Astrocyte of the cerebellum (primary cell): ENCODE measurements at regions not wholly inside any gene's neighbourhood (a gene's known extent, or its start where the extent isn't known, plus 50 kb on each side); places are given as distances from the start of the nearest gene placed in this dataset.

Experiments
- DNase-seq: peaks from one replicate; pipeline ENCODE4 v3.0.0-alpha.2; 2011; ENCODE audit warnings: low read depth
- H3K4me3 ChIP-seq: 2 replicates; pipeline ENCODE4 v1.5.1; 2011; ENCODE audit warnings: mild to moderate bottlenecking, low read depth, low read length, moderate library complexity
- in situ Hi-C: cut with HindIII; loops from 2 replicates; pipeline ENCODE4 v1.10.0; 2017; ENCODE audit warnings: low sequenced_read_pairs
- TF ChIP-seq, protein P1 (sequence below): IDR thresholded peaks from 2 replicates; pipeline ENCODE4 v1.5.1; 2012; ENCODE audit warnings: low read length, low read depth, moderate library complexity, mild to moderate bottlenecking; ENCODE audit errors: missing control alignments

DNA sequence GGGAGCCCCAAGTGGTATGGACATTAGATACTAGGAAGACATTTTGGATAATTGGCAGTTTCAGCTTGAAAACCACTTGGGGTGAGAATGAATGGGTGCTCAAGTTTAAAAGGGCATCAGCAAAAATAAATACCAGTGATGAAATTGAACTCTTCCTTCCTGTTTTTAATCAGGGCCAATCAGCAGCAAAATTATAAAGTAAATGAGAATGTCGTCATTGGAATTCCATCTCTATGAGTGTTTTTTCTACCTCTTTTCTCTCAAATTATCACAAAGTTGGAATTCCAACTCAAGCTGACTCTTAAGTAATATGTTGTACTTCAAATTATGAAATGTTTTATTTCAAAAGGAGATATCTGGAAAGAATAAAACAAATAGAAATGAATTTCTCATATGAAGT is 730.6 kb downstream of the METTL15 start:
- H3K4me3 ChIP-seq = no peak overlapping the region
- TF ChIP-seq, protein P1, sequence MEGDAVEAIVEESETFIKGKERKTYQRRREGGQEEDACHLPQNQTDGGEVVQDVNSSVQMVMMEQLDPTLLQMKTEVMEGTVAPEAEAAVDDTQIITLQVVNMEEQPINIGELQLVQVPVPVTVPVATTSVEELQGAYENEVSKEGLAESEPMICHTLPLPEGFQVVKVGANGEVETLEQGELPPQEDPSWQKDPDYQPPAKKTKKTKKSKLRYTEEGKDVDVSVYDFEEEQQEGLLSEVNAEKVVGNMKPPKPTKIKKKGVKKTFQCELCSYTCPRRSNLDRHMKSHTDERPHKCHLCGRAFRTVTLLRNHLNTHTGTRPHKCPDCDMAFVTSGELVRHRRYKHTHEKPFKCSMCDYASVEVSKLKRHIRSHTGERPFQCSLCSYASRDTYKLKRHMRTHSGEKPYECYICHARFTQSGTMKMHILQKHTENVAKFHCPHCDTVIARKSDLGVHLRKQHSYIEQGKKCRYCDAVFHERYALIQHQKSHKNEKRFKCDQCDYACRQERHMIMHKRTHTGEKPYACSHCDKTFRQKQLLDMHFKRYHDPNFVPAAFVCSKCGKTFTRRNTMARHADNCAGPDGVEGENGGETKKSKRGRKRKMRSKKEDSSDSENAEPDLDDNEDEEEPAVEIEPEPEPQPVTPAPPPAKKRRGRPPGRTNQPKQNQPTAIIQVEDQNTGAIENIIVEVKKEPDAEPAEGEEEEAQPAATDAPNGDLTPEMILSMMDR = no peak
- in situ Hi-C loops = no loop called here
- no peak for DNase-seq

- no peak overlapping the region for H3K4me3 ChIP-seq
- DNase-seq = no peak
- TF ChIP-seq, protein P1 = no peak
- in situ Hi-C loops = no loop called here
Measured at GRCh38 chr11:28837599-28837998, 729.4 kb downstream of the METTL15 start.

GRCh38 chr11:28836285-28837081 is 728.3 kb downstream of the METTL15 start:
- peak; percentile 92 for DNase-seq
- H3K4me3 ChIP-seq = no peak overlapping the region
- in situ Hi-C loops = no loop called here
- TF ChIP-seq, protein P1 = no peak

GRCh38 chr11:28835790-28836189 is 727.6 kb downstream of the METTL15 start:
- TF ChIP-seq, protein P1 = no peak
- in situ Hi-C loops = no loop called here
- peak; percentile 35 for DNase-seq
- no peak overlapping the region for H3K4me3 ChIP-seq

DNA sequence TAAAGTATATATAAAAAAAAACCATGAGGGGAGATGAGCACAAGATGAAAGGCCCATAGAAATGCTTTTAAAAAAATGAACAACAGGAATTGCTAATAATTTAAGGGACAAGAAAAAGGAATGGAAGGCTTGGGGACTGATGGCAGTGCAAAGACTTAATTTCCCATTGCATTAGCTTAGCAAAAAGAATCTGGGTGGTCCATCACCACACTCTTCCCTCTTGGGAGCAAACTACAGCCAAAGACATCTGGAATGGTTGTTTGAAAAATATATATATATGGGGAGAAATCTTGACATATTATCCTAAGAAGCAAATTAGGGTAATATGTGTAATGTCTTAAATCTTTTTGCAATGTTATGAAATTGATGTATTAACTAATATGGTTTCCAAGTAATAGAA is 727.1 kb downstream of the METTL15 start:
- H3K4me3 ChIP-seq = no peak overlapping the region
- DNase-seq = no peak
- in situ Hi-C loops = no loop called here
- TF ChIP-seq, protein P1 = no peak

GRCh38 chr11:28834877-28835276 is 726.7 kb downstream of the METTL15 start:
- peak; percentile 41 for DNase-seq
- no peak overlapping the region for H3K4me3 ChIP-seq
- in situ Hi-C loops = no loop called here
- TF ChIP-seq, protein P1 = no peak
